ENCODE measurements at regions not wholly inside any gene's neighbourhood (a gene's known extent, or its start where the extent isn't known, plus 50 kb on each side); places are given as distances from the start of the nearest gene placed in this dataset.

DNA sequence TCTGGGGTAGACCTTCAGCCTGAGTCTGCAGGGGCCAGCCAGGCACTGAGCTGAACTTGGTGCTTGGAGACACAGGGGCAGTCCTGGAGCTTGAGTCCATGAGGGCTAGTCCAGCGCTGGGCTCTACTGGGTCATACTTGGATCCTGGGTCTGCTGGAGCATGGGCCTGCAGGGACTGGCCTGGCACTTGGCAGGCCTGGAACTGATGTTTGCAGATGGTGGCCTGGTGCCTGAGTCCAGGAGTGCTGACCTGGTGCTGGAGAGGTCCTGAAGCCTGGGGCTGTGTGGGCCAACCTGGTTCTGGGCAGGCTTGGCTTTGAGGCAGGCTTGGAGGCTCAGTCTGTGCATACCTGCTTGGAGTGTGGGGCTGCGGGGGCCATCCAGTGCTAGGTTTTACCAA is 143.4 kb upstream of the DSCAM start:
- TF ChIP-seq, protein P1, sequence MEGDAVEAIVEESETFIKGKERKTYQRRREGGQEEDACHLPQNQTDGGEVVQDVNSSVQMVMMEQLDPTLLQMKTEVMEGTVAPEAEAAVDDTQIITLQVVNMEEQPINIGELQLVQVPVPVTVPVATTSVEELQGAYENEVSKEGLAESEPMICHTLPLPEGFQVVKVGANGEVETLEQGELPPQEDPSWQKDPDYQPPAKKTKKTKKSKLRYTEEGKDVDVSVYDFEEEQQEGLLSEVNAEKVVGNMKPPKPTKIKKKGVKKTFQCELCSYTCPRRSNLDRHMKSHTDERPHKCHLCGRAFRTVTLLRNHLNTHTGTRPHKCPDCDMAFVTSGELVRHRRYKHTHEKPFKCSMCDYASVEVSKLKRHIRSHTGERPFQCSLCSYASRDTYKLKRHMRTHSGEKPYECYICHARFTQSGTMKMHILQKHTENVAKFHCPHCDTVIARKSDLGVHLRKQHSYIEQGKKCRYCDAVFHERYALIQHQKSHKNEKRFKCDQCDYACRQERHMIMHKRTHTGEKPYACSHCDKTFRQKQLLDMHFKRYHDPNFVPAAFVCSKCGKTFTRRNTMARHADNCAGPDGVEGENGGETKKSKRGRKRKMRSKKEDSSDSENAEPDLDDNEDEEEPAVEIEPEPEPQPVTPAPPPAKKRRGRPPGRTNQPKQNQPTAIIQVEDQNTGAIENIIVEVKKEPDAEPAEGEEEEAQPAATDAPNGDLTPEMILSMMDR (IDR thresholded peaks at IDR 0.05): no peak
- TF ChIP-seq POLR2A (IDR thresholded peaks at IDR 0.05): no peak

Data from testis (tissue), 2 donors.